ENCODE measurements at regions not wholly inside any gene's neighbourhood (a gene's known extent, or its start where the extent isn't known, plus 50 kb on each side); places are given as distances from the start of the nearest gene placed in this dataset.
"Not testable (repeated sequence)": the region's sequence is repeated elsewhere in the genome, so short reads cannot be mapped to it uniquely, and the experiment has no call there.

- H3K4me1 Mint-ChIP-seq (ENCODE audit: low read depth) = peaks cover 12% of the 10 kb centered on the region
- DNase-seq (ENCODE audit: low spot score) = no peak
- no peaks in the 10 kb centered on the region for H3K36me3 Mint-ChIP-seq (ENCODE audit: low read depth)
- H3K9me3 Mint-ChIP-seq (ENCODE audit: low read depth) = no peaks in the 10 kb centered on the region
- H3K4me3 Mint-ChIP-seq (ENCODE audit: unreplicated experiment) = no peak overlapping the region
- no peak overlapping the region for H3K27ac Mint-ChIP-seq (ENCODE audit: unreplicated experiment)
- no peak for TF ChIP-seq CTCF (IDR thresholded peaks at IDR 0.05)
- no peaks in the 10 kb centered on the region for H3K27me3 Mint-ChIP-seq (ENCODE audit: low read depth)
These were observed 63.7 kb upstream of the DNAJC10 start for GRCh38 chr2:182652326-182652725.

- TF ChIP-seq CTCF (IDR thresholded peaks at IDR 0.05) = no peak
- DNase-seq (ENCODE audit: low spot score) = no peak
- Mint-ChIP-seq H3K4me1 (ENCODE audit: low read depth) (peaks cover 2% of the 10 kb centered on the region), H3K27me3 (ENCODE audit: low read depth) (no peaks in the 10 kb centered on the region), H3K9me3 (ENCODE audit: low read depth) (no peaks in the 10 kb centered on the region), H3K4me3 (ENCODE audit: unreplicated experiment) (no peak overlapping the region), H3K36me3 (ENCODE audit: low read depth) (no peaks in the 10 kb centered on the region), H3K27ac (ENCODE audit: unreplicated experiment) (no peak overlapping the region)
These were observed 60.3 kb upstream of the DNAJC10 start for GRCh38 chr2:182655750-182656149.

- peaks cover 2% of the 10 kb centered on the region for H3K4me1 Mint-ChIP-seq (ENCODE audit: low read depth)
- no peaks in the 10 kb centered on the region for H3K9me3 Mint-ChIP-seq (ENCODE audit: low read depth)
- no peak for DNase-seq (ENCODE audit: low spot score)
- H3K27ac Mint-ChIP-seq (ENCODE audit: unreplicated experiment) = no peak overlapping the region
- H3K36me3 Mint-ChIP-seq (ENCODE audit: low read depth) = no peaks in the 10 kb centered on the region
- H3K27me3 Mint-ChIP-seq (ENCODE audit: low read depth) = no peaks in the 10 kb centered on the region
- no peak for TF ChIP-seq CTCF (IDR thresholded peaks at IDR 0.05)
- no peak overlapping the region for H3K4me3 Mint-ChIP-seq (ENCODE audit: unreplicated experiment)
These were observed 51.8 kb upstream of the DNAJC10 start for GRCh38 chr2:182664212-182664611.

GRCh38 chr2:182665500-182665899, 50.6 kb upstream of the DNAJC10 start:
- H3K27ac Mint-ChIP-seq (ENCODE audit: unreplicated experiment); H3K27me3 Mint-ChIP-seq (ENCODE audit: low read depth); H3K36me3 Mint-ChIP-seq (ENCODE audit: low read depth); H3K4me1 Mint-ChIP-seq (ENCODE audit: low read depth); H3K9me3 Mint-ChIP-seq (ENCODE audit: low read depth); DNase-seq (ENCODE audit: low spot score); H3K4me3 Mint-ChIP-seq (ENCODE audit: unreplicated experiment): not testable (repeated sequence)
